Renal cortical epithelial cell (primary cell): ENCODE measurements at regions not wholly inside any gene's neighbourhood (a gene's known extent, or its start where the extent isn't known, plus 50 kb on each side); places are given as distances from the start of the nearest gene placed in this dataset.
"Not testable (repeated sequence)": the region's sequence is repeated elsewhere in the genome, so short reads cannot be mapped to it uniquely, and the experiment has no call there.

Source experiments
- DNase-seq: peaks from one replicate; pipeline ENCODE4 v3.0.0-alpha.2; 2011; ENCODE audit warnings: low read depth

- DNase-seq, result no peak
Measured at GRCh38 chr9:90508940-90509339, 133.7 kb downstream of the DIRAS2 start.

GRCh38 chr9:90511711-90512110 lies 130.9 kb downstream of the DIRAS2 start:
- DNase-seq, result no peak

GRCh38 chr9:90514877-90515276 lies 127.7 kb downstream of the DIRAS2 start:
- no peak for DNase-seq

- DNase-seq, result no peak
Measured at GRCh38 chr9:90515510-90515909, 127.1 kb downstream of the DIRAS2 start.

- DNase-seq, result no peak
Measured at GRCh38 chr9:90517103-90517502, 125.5 kb downstream of the DIRAS2 start.

- no peak for DNase-seq
Measured at GRCh38 chr9:90521811-90522570, 120.6 kb downstream of the DIRAS2 start.

- DNase-seq, result no peak
Measured at GRCh38 chr9:90523958-90524357, 118.7 kb downstream of the DIRAS2 start.

- peak; percentile 40 for DNase-seq
Measured at GRCh38 chr9:90526386-90526785, 116.2 kb downstream of the DIRAS2 start.

- DNase-seq, result not testable (repeated sequence)
Measured at GRCh38 chr9:90536094-90536493, 106.5 kb downstream of the DIRAS2 start.

- DNase-seq, result no peak
Measured at GRCh38 chr9:90538566-90538965, 104.1 kb downstream of the DIRAS2 start.

- no peak for DNase-seq
Measured at GRCh38 chr9:90539286-90539685, 103.3 kb downstream of the DIRAS2 start.

GRCh38 chr9:90540734-90541133 lies 101.9 kb downstream of the DIRAS2 start:
- DNase-seq, result no peak

GRCh38 chr9:90544488-90544887 lies 98.1 kb downstream of the DIRAS2 start:
- DNase-seq, result no peak

GRCh38 chr9:90546200-90546599 lies 96.4 kb downstream of the DIRAS2 start:
- DNase-seq, result peak; percentile 95

- DNase-seq, result no peak
Measured at GRCh38 chr9:90547896-90548295, 94.7 kb downstream of the DIRAS2 start.

- DNase-seq, result no peak
Measured at GRCh38 chr9:90552317-90552716, 90.3 kb downstream of the DIRAS2 start.

GRCh38 chr9:90555351-90556057 lies 87.1 kb downstream of the DIRAS2 start:
- peak; percentile 50 for DNase-seq

- DNase-seq, result peak; percentile 87
Measured at GRCh38 chr9:90556897-90557675, 85.5 kb downstream of the DIRAS2 start.

- DNase-seq, result no peak
Measured at GRCh38 chr9:90559075-90560073, 83.2 kb downstream of the DIRAS2 start.
